Esophagus muscularis mucosa (tissue), 4 donors: ENCODE measurements at regions not wholly inside any gene's neighbourhood (a gene's known extent, or its start where the extent isn't known, plus 50 kb on each side); places are given as distances from the start of the nearest gene placed in this dataset.

Experiments
- CTCF ChIP-seq, 3 experiments: fragments of 200-600 bp in 2 of 3; fragments of 450-650 bp in 1 of 3; sonication (generic) in 2 of 3; IDR thresholded peaks; one replicate each; pipeline ENCODE4 v1.5.1; 2017 to 2019; ENCODE audit warnings: antibody characterized with exemption in 3 of 3, mild to moderate bottlenecking in 2 of 3, moderate library complexity in 1 of 3
- EP300 ChIP-seq: sonication (generic); formaldehyde crosslinking; IDR thresholded peaks from one replicate; pipeline ENCODE4 v1.6.1; 2017; ENCODE audit warnings: antibody characterized with exemption
- POLR2A ChIP-seq: fragments of 450-650 bp; IDR thresholded peaks from one replicate; pipeline ENCODE4 v1.6.1; 2017; ENCODE audit warnings: antibody characterized with exemption, moderate library complexity, mild to moderate bottlenecking, low read depth
- POLR2AphosphoS5 ChIP-seq, 2 donors: sonication (generic); formaldehyde crosslinking; IDR thresholded peaks; one replicate each; pipeline ENCODE4 v1.6.1; 2017; ENCODE audit warnings: antibody characterized with exemption in 2 of 2

GRCh38 chr7:47191876-47192291 lies 390.0 kb downstream of the TNS3 start:
- TF ChIP-seq POLR2AphosphoS5 (IDR thresholded peaks at IDR 0.05) (no peak), CTCF (IDR thresholded peaks at IDR 0.05) (no peak), POLR2A (no peak), EP300 (no peak)
